Astrocyte of the cerebellum (primary cell): ENCODE measurements at regions not wholly inside any gene's neighbourhood (a gene's known extent, or its start where the extent isn't known, plus 50 kb on each side); places are given as distances from the start of the nearest gene placed in this dataset.

Experiments used
- DNase-seq: peaks from one replicate; pipeline ENCODE4 v3.0.0-alpha.2; 2011; ENCODE audit warnings: low read depth
- H3K4me3 ChIP-seq: 2 replicates; pipeline ENCODE4 v1.5.1; 2011; ENCODE audit warnings: mild to moderate bottlenecking, low read depth, low read length, moderate library complexity
- CTCF ChIP-seq: IDR thresholded peaks from 2 replicates; pipeline ENCODE4 v1.5.1; 2012; ENCODE audit warnings: low read length, low read depth, moderate library complexity, mild to moderate bottlenecking; ENCODE audit errors: missing control alignments
- in situ Hi-C: cut with HindIII; loops from 2 replicates; pipeline ENCODE4 v1.10.0; 2017; ENCODE audit warnings: low sequenced_read_pairs

- no peak for DNase-seq
- TF ChIP-seq CTCF = no peak
- no peak overlapping the region for H3K4me3 ChIP-seq
- in situ Hi-C loops = no loop called here
Observed at GRCh38 chr13:61358599-61358998, 57.0 kb downstream of the PCDH20 start.

- in situ Hi-C loops = no loop called here
- TF ChIP-seq CTCF = no peak
- H3K4me3 ChIP-seq = no peak overlapping the region
- DNase-seq = no peak
Observed at GRCh38 chr13:61350341-61350740, 65.3 kb downstream of the PCDH20 start.

- in situ Hi-C loops = no loop called here
- TF ChIP-seq CTCF = no peak
Observed at GRCh38 chr13:61339054-61339621, 76.5 kb downstream of the PCDH20 start.

GRCh38 chr13:61316647-61317046 lies 99.0 kb downstream of the PCDH20 start:
- no peak for TF ChIP-seq CTCF
- in situ Hi-C loops = no loop called here
- DNase-seq = no peak
- H3K4me3 ChIP-seq = no peak overlapping the region

More at GRCh38 chr13:61339054-61339621, 76.5 kb downstream of the PCDH20 start:
- H3K4me3 ChIP-seq = peak overlapping the region; percentile 15
- no peak for DNase-seq

GRCh38 chr13:61294467-61295191 lies 121.0 kb downstream of the PCDH20 start:
- no peak for TF ChIP-seq CTCF
- DNase-seq = no peak
- no peak overlapping the region for H3K4me3 ChIP-seq
- in situ Hi-C loops = no loop called here

- no peak for TF ChIP-seq CTCF
- in situ Hi-C loops = no loop called here
- no peak overlapping the region for H3K4me3 ChIP-seq
- no peak for DNase-seq
Observed at GRCh38 chr13:61286148-61286745, 129.4 kb downstream of the PCDH20 start.
